GM21515 (cell line): ENCODE measurements at regions not wholly inside any gene's neighbourhood (a gene's known extent, or its start where the extent isn't known, plus 50 kb on each side); places are given as distances from the start of the nearest gene placed in this dataset.
"Not testable (repeated sequence)": the region's sequence is repeated elsewhere in the genome, so short reads cannot be mapped to it uniquely, and the experiment has no call there.

Experiments
- ATAC-seq: cut with Tn5 transposase; IDR thresholded peaks from one replicate; pipeline ENCODE4 v1.9.1; 2021; ENCODE audit not compliant: unreplicated experiment

GRCh38 chr18:45339810-45340550 is 275.3 kb upstream of the SLC14A2 start:
- ATAC-seq: no peak

GRCh38 chr18:45340884-45341283 is 274.4 kb upstream of the SLC14A2 start:
- ATAC-seq: no peak

GRCh38 chr18:45341454-45341853 is 273.8 kb upstream of the SLC14A2 start:
- no peak for ATAC-seq

DNA sequence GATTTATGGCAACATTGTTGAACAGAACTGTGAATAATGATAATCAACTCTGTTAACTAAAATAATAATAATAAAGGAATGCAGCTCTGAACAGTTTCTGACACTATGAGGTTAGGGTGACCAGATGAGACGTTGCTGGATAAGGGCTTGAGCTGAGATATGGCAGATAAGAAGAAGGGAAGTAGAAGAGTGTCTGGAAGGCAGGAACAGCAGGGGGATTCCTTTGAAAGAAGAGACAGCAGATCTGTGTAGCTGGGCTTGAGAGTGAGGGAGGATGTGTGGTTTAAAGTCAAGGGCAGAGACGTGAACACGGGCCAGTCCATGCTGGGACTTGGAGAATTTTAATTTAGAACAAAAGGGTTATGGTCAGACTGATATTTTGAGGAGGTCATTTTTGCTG is 273.1 kb upstream of the SLC14A2 start:
- ATAC-seq: no peak

DNA sequence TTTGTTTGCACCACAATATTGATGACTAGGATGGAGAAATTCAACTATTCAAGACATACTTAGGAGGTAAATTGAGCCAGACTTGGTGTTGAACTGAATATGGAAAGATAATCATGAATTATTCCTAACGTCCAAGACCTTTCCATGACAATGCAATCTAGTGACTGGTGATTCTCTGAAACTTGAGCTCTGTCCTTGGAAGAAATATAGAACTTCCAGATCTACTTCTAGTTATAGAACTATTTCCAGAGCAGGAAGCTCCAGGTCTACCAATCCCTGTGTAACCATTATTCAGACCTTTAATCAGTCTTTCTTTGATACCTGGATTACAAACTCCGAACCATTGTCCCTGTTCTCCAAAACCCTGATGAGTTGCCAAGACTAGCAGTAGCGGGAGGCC is 272.6 kb upstream of the SLC14A2 start:
- no peak for ATAC-seq

DNA sequence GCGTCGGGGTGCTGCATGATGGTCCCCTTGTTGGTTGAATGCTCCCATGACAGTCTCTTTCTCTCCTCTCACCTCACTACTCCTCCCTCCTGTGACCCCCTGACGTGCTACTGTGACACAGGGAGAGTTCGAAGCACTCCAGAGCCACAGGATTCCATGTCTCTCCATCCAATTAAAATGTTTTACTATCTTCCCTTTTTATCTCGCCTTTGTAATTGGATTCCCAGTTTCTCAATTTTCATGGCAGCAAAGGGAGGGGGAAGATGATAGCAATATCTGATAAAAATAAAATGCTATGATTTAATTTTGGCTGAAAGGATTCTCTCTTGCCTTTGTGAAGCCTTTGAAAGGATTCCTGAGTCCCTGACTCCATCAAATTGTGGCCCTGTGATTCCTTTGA is 271.9 kb upstream of the SLC14A2 start:
- no peak for ATAC-seq

- not testable (repeated sequence) for ATAC-seq
Measured at GRCh38 chr18:45344680-45345079, 270.6 kb upstream of the SLC14A2 start.

DNA sequence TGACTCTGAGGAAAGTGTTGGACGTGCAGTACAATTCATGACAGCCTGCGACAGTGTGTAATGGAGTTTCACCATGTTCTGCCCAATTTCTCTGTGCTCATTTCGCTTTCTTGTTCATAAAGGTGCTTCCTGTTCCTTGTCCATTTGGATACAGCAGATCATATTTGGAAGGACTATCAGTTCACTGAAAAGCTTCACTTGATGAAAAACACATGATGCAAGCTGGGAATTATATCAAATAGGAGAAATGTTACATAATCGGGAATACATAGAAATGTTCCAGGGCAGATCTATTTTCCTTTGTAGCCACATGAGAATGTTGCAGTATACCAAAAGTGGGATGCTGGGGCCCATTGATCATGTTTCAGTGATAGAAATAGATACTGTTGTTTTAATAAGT is 266.3 kb upstream of the SLC14A2 start:
- no peak for ATAC-seq

GRCh38 chr18:45349467-45349866 is 265.8 kb upstream of the SLC14A2 start:
- no peak for ATAC-seq

DNA sequence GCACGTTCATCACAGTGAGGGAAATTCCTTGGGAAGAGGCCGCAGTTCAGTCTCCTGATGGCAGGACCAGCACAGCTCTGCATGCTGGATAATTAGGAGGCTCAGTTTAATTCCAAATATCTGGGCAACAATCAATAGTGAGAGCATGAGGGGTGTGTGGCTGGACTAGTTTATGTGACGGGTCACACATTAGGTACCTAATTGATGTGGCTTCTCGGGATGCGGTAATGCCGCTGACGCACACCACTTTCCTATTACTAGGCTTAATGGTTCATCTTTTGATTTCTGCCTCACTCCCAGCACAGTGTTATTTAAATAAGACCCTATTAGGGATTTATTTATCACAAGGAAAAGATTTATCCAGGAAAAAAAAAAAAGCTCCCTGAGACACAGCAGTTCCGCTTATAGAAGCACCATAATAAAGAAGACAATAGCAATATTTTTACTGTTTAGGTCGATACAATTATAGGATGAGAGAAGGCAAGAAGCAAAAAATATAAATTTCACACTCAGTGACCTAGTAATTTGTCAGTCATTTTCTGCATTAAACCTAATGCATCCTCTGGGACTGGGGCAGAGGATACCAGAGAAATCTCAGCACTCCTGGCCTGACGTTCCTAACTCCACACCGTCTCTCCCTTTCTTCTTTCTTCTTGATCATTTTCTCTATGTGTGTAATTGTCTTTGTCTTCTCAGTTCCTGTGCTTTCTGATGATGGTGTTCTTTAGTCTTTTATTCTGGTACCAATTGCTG is 264.7 kb upstream of the SLC14A2 start:
- no peak for ATAC-seq

DNA sequence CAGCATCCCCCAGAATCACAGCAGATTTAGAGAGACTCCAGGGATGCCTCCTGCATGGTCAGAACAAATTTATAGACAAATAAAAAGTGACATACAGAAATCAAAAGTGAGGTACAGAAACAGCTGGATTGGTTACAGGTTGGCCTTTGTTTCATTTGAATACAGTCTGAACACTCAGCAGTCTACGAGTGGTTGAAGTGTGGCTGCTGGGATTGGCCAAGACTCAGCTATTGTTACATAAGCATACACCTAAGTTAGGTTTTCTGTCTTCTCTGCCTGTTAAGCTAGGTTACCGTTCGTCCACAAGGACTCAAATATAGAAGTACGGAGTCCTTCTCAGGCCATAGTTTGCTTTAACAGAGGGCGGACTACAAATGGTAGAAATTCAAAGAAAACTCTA is 262.4 kb upstream of the SLC14A2 start:
- no peak for ATAC-seq

DNA sequence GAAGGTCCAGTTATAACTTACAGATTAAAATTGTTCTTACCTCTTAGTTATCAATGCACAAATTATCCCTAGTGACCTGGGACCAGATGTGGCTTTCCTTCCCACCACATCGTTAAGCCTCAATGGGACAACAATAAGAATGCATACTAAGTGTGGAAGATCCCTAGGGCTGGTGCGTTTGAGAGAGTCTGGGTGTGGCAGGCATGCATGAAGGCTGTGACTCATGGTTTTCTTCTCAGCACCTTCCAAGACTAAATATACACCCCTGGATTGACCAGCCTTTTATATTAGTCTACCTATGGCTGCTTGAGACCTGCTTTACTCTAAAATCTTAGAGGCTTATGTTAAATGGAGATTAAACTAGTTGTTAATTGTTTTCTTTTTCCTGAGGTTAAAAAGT is 261.7 kb upstream of the SLC14A2 start:
- ATAC-seq: no peak

GRCh38 chr18:45355944-45356520 is 259.2 kb upstream of the SLC14A2 start:
- ATAC-seq: no peak

- ATAC-seq: no peak
Measured at GRCh38 chr18:45357686-45358470, 257.4 kb upstream of the SLC14A2 start.

DNA sequence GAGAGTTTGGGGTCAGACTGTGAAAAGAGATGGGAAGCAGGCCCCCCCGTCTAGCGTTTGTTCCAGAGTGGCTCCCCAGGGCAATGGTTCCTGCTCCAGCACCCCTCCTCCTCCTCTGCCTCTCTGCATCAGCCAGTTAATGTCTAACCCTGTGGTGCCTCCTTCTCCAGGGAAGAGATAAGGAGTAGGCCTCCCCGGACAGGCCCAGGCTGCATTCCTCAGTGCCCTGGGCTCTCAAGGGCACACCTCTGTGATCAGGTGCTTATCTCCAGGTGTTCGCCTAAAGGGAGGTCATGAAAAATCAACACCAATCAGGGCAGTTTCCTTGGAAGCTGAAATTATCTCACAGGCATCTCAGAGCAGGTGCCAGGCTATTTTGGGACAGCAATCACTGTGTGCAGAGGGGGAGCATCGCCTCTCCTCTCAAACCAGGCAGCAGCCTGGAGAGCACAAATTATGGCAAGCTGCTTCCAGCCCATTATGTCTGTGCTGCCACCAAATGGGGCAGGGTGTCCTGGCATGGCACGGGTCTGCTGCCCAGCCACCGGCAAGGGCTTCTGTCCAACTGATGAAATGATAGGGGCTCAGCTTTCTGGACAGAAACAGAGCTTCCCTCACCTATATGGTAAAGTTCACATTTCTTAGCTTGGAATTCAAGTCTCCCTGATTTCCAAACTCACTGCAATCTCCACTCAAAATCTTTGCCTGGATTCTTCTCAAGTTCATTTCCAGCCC is 255.8 kb upstream of the SLC14A2 start:
- no peak for ATAC-seq

- ATAC-seq: no peak
Measured at GRCh38 chr18:45361125-45361851, 254.0 kb upstream of the SLC14A2 start.

DNA sequence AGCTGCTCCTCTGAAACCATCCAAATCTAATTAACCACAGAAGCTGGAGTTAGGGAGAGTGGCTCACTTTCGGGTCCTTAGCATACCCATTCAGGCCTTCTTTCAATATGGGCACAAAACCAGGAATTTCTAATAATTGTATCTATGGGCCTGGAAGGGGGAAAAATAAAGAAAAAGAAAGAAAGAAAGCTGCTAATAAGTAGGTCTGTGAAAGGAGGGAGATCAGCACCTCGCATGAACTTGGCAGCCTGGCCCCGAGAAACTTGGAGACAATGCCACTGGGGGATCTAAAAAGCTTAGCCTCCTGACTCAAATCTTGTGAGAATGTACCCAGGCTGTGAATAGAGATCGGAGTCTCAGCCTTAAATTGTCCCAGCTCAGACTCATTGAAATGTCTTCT is 252.1 kb upstream of the SLC14A2 start:
- ATAC-seq: no peak

DNA sequence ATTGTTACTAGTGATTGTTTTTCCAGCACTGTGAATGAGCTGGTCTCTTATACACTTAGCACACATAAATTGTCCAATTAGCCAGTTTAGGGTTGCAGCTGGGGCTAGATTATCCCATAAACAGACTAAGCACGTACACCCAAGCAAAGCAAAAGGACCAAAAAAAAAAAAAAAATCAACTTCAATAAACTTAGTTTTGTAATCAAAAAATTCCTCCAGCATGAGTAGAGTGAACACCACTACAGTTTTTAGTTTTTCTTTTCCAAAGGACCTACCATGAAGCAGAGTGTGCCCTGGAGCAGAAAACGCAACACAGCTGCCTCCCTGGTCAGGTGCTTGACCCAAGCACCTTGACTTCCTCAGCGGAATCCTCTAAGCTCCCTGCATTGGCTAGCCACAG is 249.4 kb upstream of the SLC14A2 start:
- ATAC-seq: no peak

DNA sequence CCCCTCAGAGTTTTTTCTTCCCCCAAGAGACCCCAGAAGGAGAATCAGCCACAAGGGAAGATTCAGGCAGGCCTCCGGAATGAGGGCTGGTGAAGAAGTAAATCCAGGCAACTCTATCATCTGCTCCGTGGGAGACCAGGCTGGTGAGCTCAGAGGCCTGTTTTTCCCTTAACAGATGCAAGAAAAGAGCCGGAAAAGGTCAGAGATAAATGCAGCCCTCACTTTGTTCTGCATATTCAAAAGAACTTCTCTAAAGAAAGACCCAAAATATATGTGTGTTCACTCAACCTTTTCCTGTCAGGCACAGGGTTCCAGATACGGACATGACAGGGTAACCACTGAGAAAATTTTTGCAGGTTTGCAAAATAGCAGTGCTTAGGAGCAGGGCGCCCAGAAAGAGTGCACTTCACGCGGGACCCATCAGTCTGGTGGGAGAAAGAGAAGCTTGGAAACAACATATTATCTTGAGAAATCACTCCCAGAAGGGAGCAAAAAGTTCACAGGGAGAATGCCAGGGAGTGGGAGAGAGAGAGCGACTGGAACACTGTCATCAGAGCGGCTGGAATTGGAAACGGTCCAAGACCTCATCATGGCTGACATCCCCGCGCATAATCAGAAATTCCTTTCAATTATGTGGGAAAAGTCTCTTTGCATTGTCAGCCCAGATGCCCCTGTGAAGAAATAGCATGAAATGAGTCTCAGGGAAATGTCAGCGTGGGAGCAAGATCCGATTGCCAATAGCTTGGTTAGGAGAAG is 244.8 kb upstream of the SLC14A2 start:
- no peak for ATAC-seq
